H9 (cell line): ENCODE measurements at regions not wholly inside any gene's neighbourhood (a gene's known extent, or its start where the extent isn't known, plus 50 kb on each side); places are given as distances from the start of the nearest gene placed in this dataset.
"Not testable (repeated sequence)": the region's sequence is repeated elsewhere in the genome, so short reads cannot be mapped to it uniquely, and the experiment has no call there.

Source experiments
- DNase-seq: peaks from one replicate; pipeline ENCODE4 v3.0.0-alpha.2; 2017
- H2AFZ ChIP-seq: one replicate; pipeline ENCODE4 v1.6.1; 2013; ENCODE audit warnings: mild to moderate bottlenecking, low read length, control low read depth, moderate library complexity
- H2AK5ac ChIP-seq: 2 replicates; pipeline ENCODE4 v1.6.1; 2013; ENCODE audit warnings: low read length, control low read depth, mixed read lengths; ENCODE audit not compliant: insufficient read length
- H2BK120ac ChIP-seq: one replicate; pipeline ENCODE4 v1.6.1; 2013; ENCODE audit warnings: low read depth, mild to moderate bottlenecking, low read length, control low read depth, inconsistent platforms; ENCODE audit not compliant: poor library complexity, severe bottlenecking
- H2BK12ac ChIP-seq: 2 replicates; pipeline ENCODE4 v1.6.1; 2013; ENCODE audit warnings: low read length, control low read depth, mixed read lengths, low read depth; ENCODE audit not compliant: insufficient read length
- H2BK15ac ChIP-seq: 2 replicates; pipeline ENCODE4 v1.6.1; 2013; ENCODE audit warnings: low read depth, low read length, control low read depth
- H2BK20ac ChIP-seq: one replicate; pipeline ENCODE4 v1.6.1; 2013; ENCODE audit warnings: low read depth, mild to moderate bottlenecking, low read length, control low read depth, inconsistent platforms; ENCODE audit not compliant: poor library complexity, severe bottlenecking
- H2BK5ac ChIP-seq: 2 replicates; pipeline ENCODE4 v1.6.1; 2013; ENCODE audit warnings: low read length, control low read depth, mixed read lengths; ENCODE audit not compliant: insufficient read length
- H3K14ac ChIP-seq: 2 replicates; pipeline ENCODE4 v1.6.1; 2013; ENCODE audit warnings: low read length, control low read depth; ENCODE audit not compliant: insufficient read depth
- H3K18ac ChIP-seq: 2 replicates; pipeline ENCODE4 v1.6.1; 2013; ENCODE audit warnings: low read depth, mild to moderate bottlenecking, mixed read lengths, low read length, control low read depth; ENCODE audit not compliant: insufficient read length
- H3K23ac ChIP-seq: 2 replicates; pipeline ENCODE4 v1.6.1; 2013; ENCODE audit warnings: low read length, control low read depth, mixed read lengths, low read depth; ENCODE audit not compliant: insufficient read length
- H3K23me2 ChIP-seq: 2 replicates; pipeline ENCODE4 v1.6.1; 2013; ENCODE audit warnings: low read depth, mild to moderate bottlenecking, mixed read lengths, low read length, control low read depth; ENCODE audit not compliant: insufficient read length, poor library complexity, severe bottlenecking
- H3K27ac ChIP-seq: 2 replicates; pipeline ENCODE4 v1.5.1; 2013; ENCODE audit warnings: low read length, control low read depth, mixed read lengths, low read depth; ENCODE audit not compliant: insufficient read length
- H3K27me3 ChIP-seq: 2 replicates; pipeline ENCODE4 v1.6.1; 2013; ENCODE audit warnings: low read length, control low read depth, inconsistent platforms; ENCODE audit not compliant: insufficient read depth
- H3K4ac ChIP-seq: 2 replicates; pipeline ENCODE4 v1.6.1; 2013; ENCODE audit warnings: low read depth, mild to moderate bottlenecking, control low read depth, inconsistent platforms, low read length, moderate library complexity
- H3K4me1 ChIP-seq: 2 replicates; pipeline ENCODE4 v1.6.1; 2013; ENCODE audit warnings: low read length, control low read depth, inconsistent platforms; ENCODE audit not compliant: insufficient read depth
- H3K4me2 ChIP-seq: 2 replicates; pipeline ENCODE4 v1.6.1; 2013; ENCODE audit warnings: low read length, control low read depth, mixed read lengths; ENCODE audit not compliant: insufficient read length, insufficient read depth
- H3K56ac ChIP-seq: 2 replicates; pipeline ENCODE4 v1.6.1; 2013; ENCODE audit warnings: low read depth, mild to moderate bottlenecking, mixed read lengths, low read length, control low read depth; ENCODE audit not compliant: insufficient read length
- H3K79me1 ChIP-seq: 2 replicates; pipeline ENCODE4 v1.6.1; 2013; ENCODE audit warnings: low read depth, mild to moderate bottlenecking, moderate library complexity, low read length, control low read depth, inconsistent platforms; ENCODE audit not compliant: insufficient read depth, poor library complexity, severe bottlenecking
- H3K79me2 ChIP-seq: 2 replicates; pipeline ENCODE4 v1.6.1; 2013; ENCODE audit warnings: low read length, control low read depth, inconsistent platforms; ENCODE audit not compliant: insufficient read depth
- H3K9ac ChIP-seq: 2 replicates; pipeline ENCODE4 v1.6.1; 2013; ENCODE audit warnings: low read length, control low read depth, mixed read lengths; ENCODE audit not compliant: insufficient read length; ENCODE audit errors: extremely low read depth
- H3K9me3 ChIP-seq: one replicate; pipeline ENCODE4 v1.6.1; 2013; ENCODE audit warnings: low read depth, low read length, inconsistent platforms; ENCODE audit not compliant: control insufficient read depth
- H3T11ph ChIP-seq: one replicate; pipeline ENCODE4 v1.6.1; 2013; ENCODE audit warnings: mild to moderate bottlenecking, low read length, control low read depth, inconsistent platforms
- H4K20me1 ChIP-seq: one replicate; pipeline ENCODE4 v1.6.1; 2013; ENCODE audit not compliant: control insufficient read depth, insufficient read length, insufficient read depth
- H4K5ac ChIP-seq: 2 replicates; pipeline ENCODE4 v1.6.1; 2013; ENCODE audit warnings: low read depth, mild to moderate bottlenecking, mixed read lengths, low read length, control low read depth; ENCODE audit not compliant: insufficient read length
- H4K8ac ChIP-seq: replicated peaks from 2 replicates; pipeline ENCODE4 v1.6.1; 2013; ENCODE audit warnings: low read length, control low read depth, mixed read lengths, low read depth; ENCODE audit not compliant: insufficient read length
- H4K91ac ChIP-seq: 2 replicates; pipeline ENCODE4 v1.6.1; 2013; ENCODE audit warnings: low read depth, mild to moderate bottlenecking, moderate library complexity, mixed read lengths, low read length, control low read depth; ENCODE audit not compliant: insufficient read length
- H3K27ac Mint-ChIP-seq, 3 experiments: 2 replicates in 2 of 3; 3 replicates in 1 of 3; pipeline ENCODE4 v1.8.0; 2020 to 2021; ENCODE audit warnings: mixed read lengths in 3 of 3, mild to moderate bottlenecking in 1 of 3, moderate library complexity in 1 of 3
- H3K27me3 Mint-ChIP-seq: 2 replicates; pipeline ENCODE4 v1.8.0; 2021; ENCODE audit warnings: low read depth, mild to moderate bottlenecking, moderate library complexity, mixed read lengths
- H3K36me3 Mint-ChIP-seq, 3 experiments: 2 replicates in 2 of 3; 3 replicates in 1 of 3; pipeline ENCODE4 v1.8.0; 2020 to 2021; ENCODE audit warnings: low read depth in 3 of 3, mixed read lengths in 3 of 3; ENCODE audit not compliant: insufficient read depth in 1 of 3
- H3K4me1 Mint-ChIP-seq, 2 experiments: 2 replicates each; pipeline ENCODE4 v1.8.0; 2020; ENCODE audit warnings: mixed read lengths in 2 of 2
- H3K4me3 Mint-ChIP-seq, 2 experiments: 2 replicates in 1 of 2; 3 replicates in 1 of 2; pipeline ENCODE4 v1.8.0; 2020 to 2021; ENCODE audit warnings: mild to moderate bottlenecking in 2 of 2, mixed read lengths in 2 of 2, moderate library complexity in 1 of 2
- H3K9me3 Mint-ChIP-seq, 2 experiments: 2 replicates in 1 of 2; 3 replicates in 1 of 2; pipeline ENCODE4 v1.8.0; 2020; ENCODE audit warnings: mild to moderate bottlenecking in 2 of 2, mixed read lengths in 2 of 2, moderate library complexity in 1 of 2
- CTCF ChIP-seq: fragments of 200-600 bp; sonication (generic); conservative IDR thresholded peaks from 3 replicates; pipeline ENCODE4 v1.8.0; 2021; ENCODE audit warnings: antibody characterized with exemption, mild to moderate bottlenecking
- WGBS: extraction: QIAGEN DNeasy Blood & Tissue Kit; methylation state at CpG from one replicate; pipeline ENCODE4 v1.1.7; 2013; ENCODE audit warnings: missing lambda C conversion rate, low lambda C conversion rate, mixed read lengths; ENCODE audit not compliant: insufficient read length; ENCODE audit errors: extremely low coverage; 5-methylcytosine and 5-hydroxymethylcytosine counted together

GRCh38 chr6:51318674-51319073 lies 500.0 kb downstream of the TFAP2B start:
- no peak for TF ChIP-seq CTCF
- no peak overlapping the region for H2BK20ac ChIP-seq
- no peaks in the 10 kb centered on the region for H3K79me2 ChIP-seq
- H4K5ac ChIP-seq: no peak overlapping the region
- no peak overlapping the region for H3K4me2 ChIP-seq
- H3K23me2 ChIP-seq: no peaks in the 10 kb centered on the region
- H3K79me1 ChIP-seq: no peaks in the 10 kb centered on the region
- H3K4ac ChIP-seq: no peak overlapping the region
- no peak overlapping the region for H4K8ac ChIP-seq
- no peak overlapping the region for H4K91ac ChIP-seq
- no peak overlapping the region for H2BK12ac ChIP-seq
- no peak overlapping the region for H3K14ac ChIP-seq
- Mint-ChIP-seq H3K27me3 (no peaks in the 10 kb centered on the region), H3K4me3 (no peak overlapping the region), H3K9me3 (peaks cover 8 to 16% of the 10 kb centered on the region in 2 experiments; a peak in 4 of 5 replicates), H3K36me3 (peaks cover 2 to 14% (median 13%) of the 10 kb centered on the region in 3 experiments), H3K27ac (no peak overlapping the region), H3K4me1 (peaks cover 5 to 6% of the 10 kb centered on the region in 2 experiments; a peak in 3 of 4 replicates)
- H4K20me1 ChIP-seq: no peaks in the 10 kb centered on the region
- H2AFZ ChIP-seq: no peak overlapping the region
- H3K9me3 ChIP-seq: no peaks in the 10 kb centered on the region
- H3T11ph ChIP-seq: no peak overlapping the region
- no CpG with 5 or more reads among the region's 5 CpGs for WGBS
- no peak overlapping the region for H3K56ac ChIP-seq
- no peak overlapping the region for H3K23ac ChIP-seq
- no peak overlapping the region for H2BK5ac ChIP-seq
- H3K27me3 ChIP-seq: no peaks in the 10 kb centered on the region
- H2BK120ac ChIP-seq: no peak overlapping the region
- H3K18ac ChIP-seq: no peak overlapping the region
- no peak overlapping the region for H3K9ac ChIP-seq
- H3K27ac ChIP-seq: no peak overlapping the region
- DNase-seq: no peak
- no peak overlapping the region for H2BK15ac ChIP-seq
- H2AK5ac ChIP-seq: no peak overlapping the region
- H3K4me1 ChIP-seq: no peaks in the 10 kb centered on the region; the same call in 1 of the 2 replicates

- H3K79me2 ChIP-seq, H2BK12ac ChIP-seq, H3K4me1 Mint-ChIP-seq, H3K4ac ChIP-seq, DNase-seq, H3K56ac ChIP-seq, H4K5ac ChIP-seq, H2BK15ac ChIP-seq, H4K20me1 ChIP-seq, H3K4me3 Mint-ChIP-seq, H3K27me3 Mint-ChIP-seq, H3K79me1 ChIP-seq, H3K4me2 ChIP-seq, H3K27ac Mint-ChIP-seq, H3K23ac ChIP-seq, H3K27me3 ChIP-seq, H2BK120ac ChIP-seq, H3K9me3 ChIP-seq, H3K9ac ChIP-seq, H3T11ph ChIP-seq, H2AFZ ChIP-seq, H3K27ac ChIP-seq, H4K91ac ChIP-seq, H3K23me2 ChIP-seq, H2BK20ac ChIP-seq, H2AK5ac ChIP-seq, H3K4me1 ChIP-seq, H4K8ac ChIP-seq, H3K18ac ChIP-seq, H3K14ac ChIP-seq, H2BK5ac ChIP-seq: not testable (repeated sequence)
- Mint-ChIP-seq H3K9me3 (peaks cover 8 to 16% of the 10 kb centered on the region in 2 experiments; a peak in 4 of 5 replicates), H3K36me3 (peaks cover 2 to 14% (median 13%) of the 10 kb centered on the region in 3 experiments)
- no CpG with 5 or more reads among the region's 3 CpGs for WGBS
These were observed 502.8 kb downstream of the TFAP2B start for GRCh38 chr6:51321477-51321876.
